SJCRH30 (cell line): ENCODE measurements at regions not wholly inside any gene's neighbourhood (a gene's known extent, or its start where the extent isn't known, plus 50 kb on each side); places are given as distances from the start of the nearest gene placed in this dataset.

Source experiments
- DNase-seq, 2 experiments: peaks; one replicate each; pipeline ENCODE4 v3.0.0-alpha.2; 2015 to 2020
- H3K27ac ChIP-seq: fragments of 250-450 bp; sonication (Bioruptor Pico); 2 replicates; pipeline ENCODE4 v1.5.1; 2020; ENCODE audit warnings: mild to moderate bottlenecking, moderate library complexity
- H3K27me3 ChIP-seq: fragments of 250-450 bp; sonication (Bioruptor Pico); 2 replicates; pipeline ENCODE4 v1.5.1; 2020; ENCODE audit warnings: mild to moderate bottlenecking, moderate library complexity
- H3K36me3 ChIP-seq: fragments of 250-450 bp; sonication (Bioruptor Pico); 2 replicates; pipeline ENCODE4 v1.5.1; 2020; ENCODE audit warnings: mild to moderate bottlenecking, moderate library complexity
- H3K4me1 ChIP-seq: fragments of 250-450 bp; sonication (Bioruptor Pico); 2 replicates; pipeline ENCODE4 v1.5.1; 2020; ENCODE audit warnings: mild to moderate bottlenecking, moderate library complexity
- H3K4me3 ChIP-seq: fragments of 250-450 bp; sonication (Bioruptor Pico); 2 replicates; pipeline ENCODE4 v1.5.1; 2020; ENCODE audit warnings: mild to moderate bottlenecking, moderate library complexity
- H3K9me3 ChIP-seq: fragments of 250-450 bp; sonication (Bioruptor Pico); replicated peaks from 2 replicates; pipeline ENCODE4 v1.5.1; 2020; ENCODE audit warnings: mild to moderate bottlenecking, moderate library complexity

GRCh38 chr1:100622506-100622905 is 84.6 kb downstream of the GPR88 start:
- peak in 1 of 2 experiments; percentile 28 for DNase-seq
- Histone ChIP-seq H3K27me3 (no peaks in the 10 kb centered on the region), H3K9me3 (no peaks in the 10 kb centered on the region), H3K27ac (peak overlapping the region; percentile 31), H3K36me3 (no peaks in the 10 kb centered on the region), H3K4me3 (no peak overlapping the region), H3K4me1 (peaks cover 8% of the 10 kb centered on the region)

GRCh38 chr1:100622966-100623762 is 85.2 kb downstream of the GPR88 start:
- no peak for DNase-seq
- Histone ChIP-seq H3K27me3 (no peaks in the 10 kb centered on the region), H3K9me3 (no peaks in the 10 kb centered on the region), H3K36me3 (no peaks in the 10 kb centered on the region), H3K4me1 (peaks cover 8% of the 10 kb centered on the region), H3K27ac (no peak overlapping the region), H3K4me3 (no peak overlapping the region)

GRCh38 chr1:100624886-100625610 is 87.1 kb downstream of the GPR88 start:
- Histone ChIP-seq H3K9me3 (0 out of 2 replicates have a peak, but pooled peaks cover 2% of the 10 kb centered on the region), H3K27me3 (no peaks in the 10 kb centered on the region), H3K36me3 (no peaks in the 10 kb centered on the region), H3K27ac (no peak overlapping the region), H3K4me1 (peaks cover 8% of the 10 kb centered on the region), H3K4me3 (no peak overlapping the region)
- no peak for DNase-seq

GRCh38 chr1:100626397-100626796 is 88.5 kb downstream of the GPR88 start:
- H3K9me3 ChIP-seq = 0 out of 2 replicates have a peak, but pooled peaks cover 2% of the 10 kb centered on the region
- H3K36me3 ChIP-seq = no peaks in the 10 kb centered on the region
- H3K27ac ChIP-seq = no peak overlapping the region
- DNase-seq = no peak
- no peak overlapping the region for H3K4me3 ChIP-seq
- H3K27me3 ChIP-seq = no peaks in the 10 kb centered on the region
- H3K4me1 ChIP-seq = peaks cover 8% of the 10 kb centered on the region

- no peaks in the 10 kb centered on the region for H3K27me3 ChIP-seq
- H3K36me3 ChIP-seq = no peaks in the 10 kb centered on the region
- no peak overlapping the region for H3K4me3 ChIP-seq
- H3K27ac ChIP-seq = no peak overlapping the region
- no peak for DNase-seq
- H3K4me1 ChIP-seq = peaks cover 4% of the 10 kb centered on the region
- H3K9me3 ChIP-seq = 0 out of 2 replicates have a peak, but pooled peaks cover 2% of the 10 kb centered on the region
These were observed 89.2 kb downstream of the GPR88 start for GRCh38 chr1:100627054-100627716.

- Histone ChIP-seq H3K4me3 (no peak overlapping the region), H3K27ac (no peak overlapping the region), H3K9me3 (0 out of 2 replicates have a peak, but pooled peaks cover 2% of the 10 kb centered on the region), H3K36me3 (no peaks in the 10 kb centered on the region), H3K27me3 (no peaks in the 10 kb centered on the region), H3K4me1 (no peaks in the 10 kb centered on the region; the same call in 1 of the 2 replicates)
- no peak for DNase-seq
These were observed 90.0 kb downstream of the GPR88 start for GRCh38 chr1:100627936-100628335.

- DNase-seq = no peak
- Histone ChIP-seq H3K27me3 (no peaks in the 10 kb centered on the region), H3K36me3 (no peaks in the 10 kb centered on the region), H3K4me1 (no peaks in the 10 kb centered on the region; the same call in 1 of the 2 replicates), H3K4me3 (no peak overlapping the region), H3K27ac (no peak overlapping the region), H3K9me3 (0 out of 2 replicates have a peak, but pooled peaks cover 2% of the 10 kb centered on the region)
These were observed 90.7 kb downstream of the GPR88 start for GRCh38 chr1:100628631-100629081.

GRCh38 chr1:100629391-100629790 is 90.2 kb upstream of the VCAM1 start:
- Histone ChIP-seq H3K9me3 (0 out of 2 replicates have a peak, but pooled peaks cover 2% of the 10 kb centered on the region), H3K27ac (no peak overlapping the region), H3K36me3 (no peaks in the 10 kb centered on the region), H3K4me1 (no peaks in the 10 kb centered on the region; the same call in 1 of the 2 replicates), H3K4me3 (no peak overlapping the region), H3K27me3 (no peaks in the 10 kb centered on the region)
- no peak for DNase-seq

GRCh38 chr1:100631015-100631551 is 88.5 kb upstream of the VCAM1 start:
- Histone ChIP-seq H3K9me3 (0 out of 2 replicates have a peak, but pooled peaks cover 2% of the 10 kb centered on the region), H3K36me3 (no peaks in the 10 kb centered on the region), H3K4me3 (no peak overlapping the region), H3K27ac (no peak overlapping the region), H3K27me3 (no peaks in the 10 kb centered on the region), H3K4me1 (no peaks in the 10 kb centered on the region; the same call in 1 of the 2 replicates)
- peak; percentile 41 to 55 for DNase-seq

GRCh38 chr1:100642826-100643225 is 76.7 kb upstream of the VCAM1 start:
- H3K4me3 ChIP-seq = no peak overlapping the region
- no peak for DNase-seq
- H3K27me3 ChIP-seq = no peaks in the 10 kb centered on the region
- H3K36me3 ChIP-seq = no peaks in the 10 kb centered on the region
- no peaks in the 10 kb centered on the region for H3K9me3 ChIP-seq
- no peak overlapping the region for H3K27ac ChIP-seq
- no peaks in the 10 kb centered on the region for H3K4me1 ChIP-seq

GRCh38 chr1:100643471-100644196 is 75.9 kb upstream of the VCAM1 start:
- H3K27ac ChIP-seq = no peak overlapping the region
- no peaks in the 10 kb centered on the region for H3K27me3 ChIP-seq

GRCh38 chr1:100646001-100646400 is 73.5 kb upstream of the VCAM1 start:
- DNase-seq = no peak
- H3K4me1 ChIP-seq = no peaks in the 10 kb centered on the region

More at GRCh38 chr1:100643471-100644196, 75.9 kb upstream of the VCAM1 start:
- H3K4me3 ChIP-seq = no peak overlapping the region
- DNase-seq = no peak
- H3K9me3 ChIP-seq = no peaks in the 10 kb centered on the region
- H3K4me1 ChIP-seq = no peaks in the 10 kb centered on the region
- H3K36me3 ChIP-seq = no peaks in the 10 kb centered on the region

GRCh38 chr1:100649146-100649545 is 70.4 kb upstream of the VCAM1 start:
- Histone ChIP-seq H3K27me3 (no peaks in the 10 kb centered on the region), H3K9me3 (no peaks in the 10 kb centered on the region), H3K4me1 (no peaks in the 10 kb centered on the region), H3K27ac (no peak overlapping the region), H3K4me3 (no peak overlapping the region), H3K36me3 (no peaks in the 10 kb centered on the region)
- DNase-seq = no peak

More at GRCh38 chr1:100646001-100646400, 73.5 kb upstream of the VCAM1 start:
- Histone ChIP-seq H3K27me3 (no peaks in the 10 kb centered on the region), H3K9me3 (no peaks in the 10 kb centered on the region), H3K4me3 (no peak overlapping the region), H3K36me3 (no peaks in the 10 kb centered on the region), H3K27ac (no peak overlapping the region)
